Vagina (tissue), 2 donors: ENCODE measurements at regions not wholly inside any gene's neighbourhood (a gene's known extent, or its start where the extent isn't known, plus 50 kb on each side); places are given as distances from the start of the nearest gene placed in this dataset.

Source experiments
- DNase-seq, 2 donors: peaks; one replicate each; pipeline ENCODE4 v3.0.0-alpha.2; 2017; ENCODE audit errors: extremely low spot score in 2 of 2
- H3K27ac ChIP-seq: fragments of 200-600 bp; sonication (generic); one replicate; pipeline ENCODE4 v1.5.1; 2019
- H3K27me3 ChIP-seq: fragments of 200-600 bp; sonication (generic); one replicate; pipeline ENCODE4 v1.5.1; 2019
- H3K36me3 ChIP-seq, 2 donors: fragments of 200-600 bp; sonication (generic); one replicate each; pipeline ENCODE4 v1.5.1; 2017 to 2019
- H3K4me1 ChIP-seq: fragments of 200-600 bp; sonication (generic); one replicate; pipeline ENCODE4 v1.5.1; 2019
- H3K4me3 ChIP-seq, 2 donors: fragments of 200-600 bp; sonication (generic); 1 replicate in 1 of 2; 2 replicates in 1 of 2; pipeline ENCODE4 v1.5.1; 2016 to 2019
- H3K9me3 ChIP-seq: fragments of 200-600 bp; sonication (generic); one replicate; pipeline ENCODE4 v1.5.1; 2019
- POLR2A ChIP-seq, 2 donors: fragments of 450-650 bp; IDR thresholded peaks; one replicate each; pipeline ENCODE4 v1.6.1; 2017; ENCODE audit warnings: antibody characterized with exemption in 2 of 2, mild to moderate bottlenecking in 2 of 2, moderate library complexity in 2 of 2
- POLR2AphosphoS5 ChIP-seq, 2 donors: sonication (generic); formaldehyde crosslinking; IDR thresholded peaks; one replicate each; pipeline ENCODE4 v1.9.0; 2017; ENCODE audit warnings: antibody characterized with exemption in 2 of 2, mild to moderate bottlenecking in 2 of 2, low read depth in 1 of 2; ENCODE audit not compliant: insufficient read depth in 1 of 2
- intact Hi-C: fragments of 100-400 bp; cut with DNase I; formaldehyde crosslinking; loops from one replicate; pipeline ENCODE4 v1.15.1; 2023
- TF ChIP-seq, protein P1 (sequence below), 3 experiments: fragments of 450-650 bp in 2 of 3; fragments of 200-600 bp in 1 of 3; sonication (generic) in 1 of 3; IDR thresholded peaks; one replicate each; pipeline ENCODE4 v1.5.1; 2017 to 2019; ENCODE audit warnings: antibody characterized with exemption in 3 of 3, mild to moderate bottlenecking in 2 of 3, moderate library complexity in 2 of 3

DNA sequence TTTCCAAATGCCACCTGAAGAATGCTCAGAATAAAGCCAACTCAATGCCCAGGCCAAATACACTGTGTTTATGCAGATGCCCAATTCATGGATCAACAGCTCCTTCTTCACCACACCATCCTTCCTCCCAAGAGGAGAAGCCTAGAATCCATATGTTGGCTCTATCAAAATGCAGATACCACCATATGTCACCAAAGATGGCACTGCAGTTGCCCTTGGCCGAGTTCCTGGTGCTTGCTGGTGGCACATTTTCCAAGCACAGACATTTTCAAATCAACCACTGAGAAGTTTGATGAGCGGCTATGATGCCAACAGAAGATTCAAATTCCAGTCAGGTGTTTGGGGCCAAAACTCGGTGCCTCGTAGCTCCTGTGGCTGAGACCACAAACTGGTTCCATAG, 430.3 kb downstream of the AJAP1 start:
- H3K27me3 ChIP-seq = no peaks in the 10 kb centered on the region
- no peak for TF ChIP-seq POLR2A (IDR thresholded peaks at IDR 0.05)
- TF ChIP-seq POLR2AphosphoS5 (IDR thresholded peaks at IDR 0.05; ENCODE audit: insufficient read depth in 1 of 2, low read depth in 1 of 2) = no peak
- TF ChIP-seq, protein P1, sequence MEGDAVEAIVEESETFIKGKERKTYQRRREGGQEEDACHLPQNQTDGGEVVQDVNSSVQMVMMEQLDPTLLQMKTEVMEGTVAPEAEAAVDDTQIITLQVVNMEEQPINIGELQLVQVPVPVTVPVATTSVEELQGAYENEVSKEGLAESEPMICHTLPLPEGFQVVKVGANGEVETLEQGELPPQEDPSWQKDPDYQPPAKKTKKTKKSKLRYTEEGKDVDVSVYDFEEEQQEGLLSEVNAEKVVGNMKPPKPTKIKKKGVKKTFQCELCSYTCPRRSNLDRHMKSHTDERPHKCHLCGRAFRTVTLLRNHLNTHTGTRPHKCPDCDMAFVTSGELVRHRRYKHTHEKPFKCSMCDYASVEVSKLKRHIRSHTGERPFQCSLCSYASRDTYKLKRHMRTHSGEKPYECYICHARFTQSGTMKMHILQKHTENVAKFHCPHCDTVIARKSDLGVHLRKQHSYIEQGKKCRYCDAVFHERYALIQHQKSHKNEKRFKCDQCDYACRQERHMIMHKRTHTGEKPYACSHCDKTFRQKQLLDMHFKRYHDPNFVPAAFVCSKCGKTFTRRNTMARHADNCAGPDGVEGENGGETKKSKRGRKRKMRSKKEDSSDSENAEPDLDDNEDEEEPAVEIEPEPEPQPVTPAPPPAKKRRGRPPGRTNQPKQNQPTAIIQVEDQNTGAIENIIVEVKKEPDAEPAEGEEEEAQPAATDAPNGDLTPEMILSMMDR (IDR thresholded peaks at IDR 0.05) = no peak
- no peak overlapping the region for H3K27ac ChIP-seq
- no peaks in the 10 kb centered on the region for H3K36me3 ChIP-seq
- no peak for DNase-seq
- H3K9me3 ChIP-seq = no peaks in the 10 kb centered on the region
- intact Hi-C loops = no loop called here
- H3K4me1 ChIP-seq = no peaks in the 10 kb centered on the region
- no peak overlapping the region for H3K4me3 ChIP-seq

DNA sequence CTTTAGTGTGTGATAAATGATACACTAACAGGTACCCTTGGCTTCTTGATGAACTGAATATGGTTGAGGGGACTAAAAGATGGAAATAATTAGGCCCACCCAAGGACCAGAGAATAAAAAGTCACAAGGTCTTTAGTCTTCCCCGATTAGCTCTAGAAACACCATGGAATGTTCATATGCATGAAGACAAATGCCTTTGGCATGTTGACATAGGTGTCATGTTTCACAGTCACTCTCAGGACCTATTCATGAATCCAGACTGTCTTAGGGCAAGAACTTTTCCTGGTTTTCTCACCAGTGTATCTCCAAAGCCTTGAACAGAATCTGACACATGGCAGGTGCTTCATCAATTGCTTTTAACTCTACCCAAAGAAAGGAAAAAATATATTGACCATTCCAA, 412.8 kb downstream of the AJAP1 start:
- no peaks in the 10 kb centered on the region for H3K36me3 ChIP-seq
- TF ChIP-seq POLR2A (IDR thresholded peaks at IDR 0.05) (no peak), POLR2AphosphoS5 (IDR thresholded peaks at IDR 0.05; ENCODE audit: insufficient read depth in 1 of 2, low read depth in 1 of 2) (no peak)
- TF ChIP-seq, protein P1 (IDR thresholded peaks at IDR 0.05) = no peak
- DNase-seq = no peak
- H3K4me1 ChIP-seq = no peaks in the 10 kb centered on the region
- H3K27ac ChIP-seq = no peak overlapping the region
- intact Hi-C loops = no loop called here
- H3K4me3 ChIP-seq = no peak overlapping the region
- H3K9me3 ChIP-seq = no peaks in the 10 kb centered on the region
- no peaks in the 10 kb centered on the region for H3K27me3 ChIP-seq

DNA sequence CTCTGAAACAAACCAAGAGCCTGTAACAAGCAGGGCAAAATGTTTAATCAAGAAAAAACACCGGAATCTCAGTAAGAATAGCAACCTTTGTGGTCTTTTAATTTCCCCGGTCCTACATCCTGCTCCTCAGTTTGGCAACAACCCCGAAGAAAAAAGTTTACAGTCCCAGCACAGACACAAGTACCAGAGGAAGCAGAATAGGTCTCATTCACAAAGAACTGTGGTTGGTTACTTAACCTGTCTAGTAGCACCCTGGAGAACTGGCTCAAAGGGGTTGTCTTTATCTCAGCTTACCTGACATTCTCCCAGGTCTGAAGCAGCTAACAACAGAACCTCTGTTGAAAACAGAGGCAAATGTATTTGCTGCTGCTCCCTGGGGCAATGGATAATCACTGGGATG, 399.3 kb downstream of the AJAP1 start:
- H3K4me3 ChIP-seq = no peak overlapping the region
- DNase-seq = no peak

DNA sequence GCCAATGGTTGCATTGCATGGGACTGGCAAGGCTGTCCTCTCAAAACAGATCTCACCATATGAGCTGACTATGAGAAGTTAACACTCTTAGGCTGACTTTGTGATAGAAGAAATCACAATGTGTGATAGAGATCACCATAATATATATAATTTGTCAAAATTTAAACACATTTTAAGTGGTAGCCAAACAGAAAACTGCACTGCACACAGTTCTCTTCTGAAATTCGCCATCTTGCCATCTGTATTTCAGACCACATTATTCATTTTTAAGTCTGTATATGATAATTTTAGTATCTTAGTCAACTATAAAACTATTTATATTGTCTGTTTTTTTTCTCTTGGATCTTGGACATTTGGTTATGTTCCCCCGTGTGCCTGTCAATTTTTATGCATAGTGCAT, 374.7 kb downstream of the AJAP1 start:
- Histone ChIP-seq H3K9me3 (no peaks in the 10 kb centered on the region), H3K4me1 (no peaks in the 10 kb centered on the region), H3K4me3 (no peak overlapping the region), H3K27ac (no peak overlapping the region), H3K36me3 (no peaks in the 10 kb centered on the region), H3K27me3 (no peaks in the 10 kb centered on the region)
- intact Hi-C loops = no loop called here
- no peak for TF ChIP-seq POLR2AphosphoS5 (IDR thresholded peaks at IDR 0.05; ENCODE audit: insufficient read depth in 1 of 2, low read depth in 1 of 2)
- TF ChIP-seq, protein P1 (IDR thresholded peaks at IDR 0.05) = no peak
- no peak for TF ChIP-seq POLR2A (IDR thresholded peaks at IDR 0.05)
- no peak for DNase-seq

More for the DNA sequence above, 399.3 kb downstream of the AJAP1 start:
- no peak for TF ChIP-seq POLR2AphosphoS5 (IDR thresholded peaks at IDR 0.05; ENCODE audit: insufficient read depth in 1 of 2, low read depth in 1 of 2)
- TF ChIP-seq, protein P1 (IDR thresholded peaks at IDR 0.05) = no peak
- no peak for TF ChIP-seq POLR2A (IDR thresholded peaks at IDR 0.05)
- Histone ChIP-seq H3K36me3 (no peaks in the 10 kb centered on the region), H3K27ac (no peak overlapping the region), H3K9me3 (peaks cover 4% of the 10 kb centered on the region), H3K4me1 (no peaks in the 10 kb centered on the region), H3K27me3 (no peaks in the 10 kb centered on the region)
- intact Hi-C loops = no loop called here

DNA sequence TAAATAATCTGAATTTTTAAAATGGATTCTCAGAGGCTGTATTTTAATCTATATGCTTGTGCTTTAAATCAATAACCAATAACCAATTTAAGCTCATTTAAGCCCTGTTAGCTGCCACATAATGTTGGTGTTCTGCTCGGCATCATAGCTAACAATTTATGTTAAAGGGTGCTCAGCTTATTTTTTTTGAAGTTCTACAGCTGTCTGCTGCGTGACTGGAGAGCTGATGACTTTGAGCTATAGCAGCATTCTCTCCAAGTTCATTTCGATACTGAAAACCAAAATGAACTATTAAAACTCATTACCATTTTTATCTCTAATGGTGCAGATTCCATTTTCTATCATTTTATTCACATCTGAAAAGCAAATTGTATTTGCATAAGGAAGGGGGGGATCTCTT, 357.8 kb downstream of the AJAP1 start:
- intact Hi-C loops = no loop called here
- no peak for DNase-seq
- H3K27me3 ChIP-seq = no peaks in the 10 kb centered on the region
- no peaks in the 10 kb centered on the region for H3K9me3 ChIP-seq
- H3K27ac ChIP-seq = no peak overlapping the region
- no peaks in the 10 kb centered on the region for H3K4me1 ChIP-seq
- H3K4me3 ChIP-seq = no peak overlapping the region
- TF ChIP-seq POLR2A (IDR thresholded peaks at IDR 0.05) = no peak
- TF ChIP-seq, protein P1 (IDR thresholded peaks at IDR 0.05) = no peak
- no peak for TF ChIP-seq POLR2AphosphoS5 (IDR thresholded peaks at IDR 0.05; ENCODE audit: insufficient read depth in 1 of 2, low read depth in 1 of 2)
- no peaks in the 10 kb centered on the region for H3K36me3 ChIP-seq
